Activated CD4-positive, alpha-beta T cell treated with anti-CD3 and anti-CD28 coated beads, Interleukin-10, Interleukin-2, amounts not matched to agents 100 ng/mL and 50 ng/mL, durations not matched to agents 16 hours and 8 hours (primary cell): ENCODE measurements at regions not wholly inside any gene's neighbourhood (a gene's known extent, or its start where the extent isn't known, plus 50 kb on each side); places are given as distances from the start of the nearest gene placed in this dataset.
A peak's percentile ranks its signal among the peaks of the same experiment; 100 is the strongest.

Source experiments
- DNase-seq: peaks from one replicate; pipeline ENCODE4 v3.0.0-alpha.2; 2020

- no peak for DNase-seq
Measured at GRCh38 chr2:79327460-79327859, 167.9 kb upstream of the REG3A start.

- DNase-seq, result no peak
Measured at GRCh38 chr2:79320871-79321270, 161.3 kb upstream of the REG3A start.

- DNase-seq, result no peak
Measured at GRCh38 chr2:79294994-79295393, 135.4 kb upstream of the REG3A start.

GRCh38 chr2:79292958-79293315 lies 133.4 kb upstream of the REG3A start:
- no peak for DNase-seq

GRCh38 chr2:79292239-79292957 lies 132.8 kb upstream of the REG3A start:
- DNase-seq, result no peak

- no peak for DNase-seq
Measured at GRCh38 chr2:79275863-79276262, 116.3 kb upstream of the REG3A start.

GRCh38 chr2:79275197-79275596 lies 115.6 kb upstream of the REG3A start:
- DNase-seq, result no peak

GRCh38 chr2:79272616-79273015 lies 113.1 kb upstream of the REG3A start:
- DNase-seq, result no peak

GRCh38 chr2:79271456-79271855 lies 111.9 kb upstream of the REG3A start:
- no peak for DNase-seq

- DNase-seq, result no peak
Measured at GRCh38 chr2:79260848-79261247, 101.3 kb upstream of the REG3A start.

- no peak for DNase-seq
Measured at GRCh38 chr2:79259959-79260358, 100.4 kb upstream of the REG3A start.

GRCh38 chr2:79259296-79259695 lies 99.7 kb upstream of the REG3A start:
- DNase-seq, result no peak

GRCh38 chr2:79253243-79253774 lies 93.8 kb upstream of the REG3A start:
- DNase-seq, result no peak

GRCh38 chr2:79250656-79251055 lies 91.1 kb upstream of the REG3A start:
- DNase-seq, result no peak

- DNase-seq, result no peak
Measured at GRCh38 chr2:79248776-79249175, 89.2 kb upstream of the REG3A start.

- no peak for DNase-seq
Measured at GRCh38 chr2:79235135-79235534, 75.6 kb upstream of the REG3A start.

GRCh38 chr2:79223539-79223938 lies 64.0 kb upstream of the REG3A start:
- DNase-seq, result no peak

GRCh38 chr2:79219383-79219988 lies 59.9 kb upstream of the REG3A start:
- DNase-seq, result peak; percentile 48

- DNase-seq, result no peak
Measured at GRCh38 chr2:79210274-79210917, 50.8 kb upstream of the REG3A start.
